Adipocyte (in vitro differentiated cells): ENCODE measurements at regions not wholly inside any gene's neighbourhood (a gene's known extent, or its start where the extent isn't known, plus 50 kb on each side); places are given as distances from the start of the nearest gene placed in this dataset.

ENCODE experiments used
- DNase-seq: peaks from one replicate; pipeline ENCODE4 v3.0.0-alpha.2; 2015; ENCODE audit warnings: low read depth
- H3K27me3 ChIP-seq: replicated peaks from 2 replicates; pipeline ENCODE4 v1.7.0; 2013; ENCODE audit warnings: mild to moderate bottlenecking, low read length, moderate library complexity; ENCODE audit not compliant: control insufficient read depth, insufficient read depth
- H3K36me3 ChIP-seq: 2 replicates; pipeline ENCODE4 v1.7.0; 2013; ENCODE audit warnings: low read length, mild to moderate bottlenecking, moderate library complexity; ENCODE audit not compliant: control insufficient read depth, insufficient read depth, severe bottlenecking
- H3K4me1 ChIP-seq: 2 replicates; pipeline ENCODE4 v1.7.0; 2013; ENCODE audit warnings: mild to moderate bottlenecking, low read length, moderate library complexity; ENCODE audit not compliant: control insufficient read depth, insufficient read depth
- H3K4me3 ChIP-seq: 2 replicates; pipeline ENCODE4 v1.7.0; 2013; ENCODE audit warnings: mild to moderate bottlenecking, low read length, moderate library complexity
- H3K9ac ChIP-seq: 2 replicates; pipeline ENCODE4 v1.7.0; 2013; ENCODE audit warnings: mild to moderate bottlenecking, low read length, moderate library complexity
- H3K9me3 ChIP-seq: 2 replicates; pipeline ENCODE4 v1.7.0; 2013; ENCODE audit warnings: mild to moderate bottlenecking, low read length, moderate library complexity; ENCODE audit not compliant: control insufficient read depth

DNA sequence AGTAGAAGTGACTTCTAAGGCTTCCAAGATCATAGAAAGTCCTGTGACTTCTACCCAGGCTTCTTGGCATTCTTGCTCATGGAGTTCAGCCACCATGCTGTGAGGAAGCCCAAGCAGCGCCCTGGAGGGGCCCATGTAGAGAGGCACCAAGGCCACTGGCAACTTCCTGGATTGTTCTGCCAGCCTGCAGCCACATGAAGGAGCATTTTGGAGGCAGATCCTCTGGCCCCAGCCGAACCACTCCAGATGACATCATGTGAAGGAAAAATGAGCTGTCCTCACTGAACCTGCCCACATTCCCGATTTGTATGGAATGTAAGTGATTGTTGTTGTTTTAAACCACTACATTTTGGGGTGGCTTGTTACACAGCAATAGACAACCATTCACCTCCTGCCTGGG lies 51.5 kb upstream of the MNX1 start:
- peaks cover 27% of the 10 kb centered on the region for H3K9me3 ChIP-seq
- peaks cover 8% of the 10 kb centered on the region for H3K4me1 ChIP-seq
- no peak overlapping the region for H3K4me3 ChIP-seq
- DNase-seq: no peak
- H3K36me3 ChIP-seq: no peaks in the 10 kb centered on the region
- peaks cover 5% of the 10 kb centered on the region for H3K27me3 ChIP-seq
- H3K9ac ChIP-seq: no peak overlapping the region

DNA sequence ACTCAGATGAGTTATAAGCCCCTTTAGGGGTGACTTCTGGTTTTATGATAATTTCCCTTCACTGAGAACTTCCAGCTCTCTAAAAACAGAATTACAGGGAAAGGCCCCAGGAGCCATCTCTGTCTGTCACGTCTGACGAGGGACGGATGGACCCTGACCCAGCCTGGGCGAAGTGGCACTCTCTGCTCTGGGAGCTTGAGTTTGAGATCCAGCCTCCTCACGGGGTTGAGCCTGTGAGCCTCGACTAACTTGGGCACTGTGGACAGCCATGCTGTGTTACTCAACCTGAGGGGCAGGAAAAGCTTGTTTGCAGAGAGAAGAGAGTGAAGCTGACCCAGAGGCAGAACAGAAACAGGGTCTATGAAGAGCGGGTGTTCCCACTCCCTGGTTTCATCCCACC lies 54.6 kb upstream of the MNX1 start:
- no peak overlapping the region for H3K4me3 ChIP-seq
- no peak for DNase-seq
- no peaks in the 10 kb centered on the region for H3K36me3 ChIP-seq
- no peaks in the 10 kb centered on the region for H3K4me1 ChIP-seq
- peaks cover 33% of the 10 kb centered on the region for H3K9me3 ChIP-seq
- H3K27me3 ChIP-seq: no peaks in the 10 kb centered on the region
- H3K9ac ChIP-seq: no peak overlapping the region

DNA sequence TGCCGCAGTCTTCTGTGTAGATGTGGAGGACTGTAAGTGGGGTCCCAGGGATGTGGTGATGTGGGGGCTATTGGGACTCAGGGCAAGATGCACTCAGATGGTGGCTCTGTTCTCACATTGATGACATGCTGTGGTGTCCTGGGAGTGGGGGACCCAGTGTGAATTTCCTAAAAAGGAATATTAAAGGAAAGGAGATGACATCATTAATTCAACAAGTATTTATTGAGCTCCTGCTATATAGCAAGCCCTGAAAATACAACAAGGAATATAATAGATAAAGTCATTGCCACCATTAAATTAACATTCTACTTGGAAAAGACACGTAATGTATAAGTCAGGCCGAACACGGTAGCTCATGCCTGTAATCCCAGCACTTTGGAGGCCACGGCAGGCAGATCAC lies 61.9 kb upstream of the MNX1 start:
- no peaks in the 10 kb centered on the region for H3K4me1 ChIP-seq
- no peak overlapping the region for H3K4me3 ChIP-seq
- peaks cover 9% of the 10 kb centered on the region for H3K9me3 ChIP-seq
- no peaks in the 10 kb centered on the region for H3K36me3 ChIP-seq
- no peak overlapping the region for H3K9ac ChIP-seq
- no peak for DNase-seq
- peaks cover 24% of the 10 kb centered on the region for H3K27me3 ChIP-seq

- no peak for DNase-seq
- H3K4me3 ChIP-seq: no peak overlapping the region
- H3K9me3 ChIP-seq: peaks cover 8% of the 10 kb centered on the region
- H3K27me3 ChIP-seq: peaks cover 24% of the 10 kb centered on the region
- H3K9ac ChIP-seq: no peak overlapping the region
- peaks cover 3% of the 10 kb centered on the region for H3K4me1 ChIP-seq
- H3K36me3 ChIP-seq: no peaks in the 10 kb centered on the region
These were observed 62.9 kb upstream of the MNX1 start for GRCh38 chr7:157073335-157073734.

DNA sequence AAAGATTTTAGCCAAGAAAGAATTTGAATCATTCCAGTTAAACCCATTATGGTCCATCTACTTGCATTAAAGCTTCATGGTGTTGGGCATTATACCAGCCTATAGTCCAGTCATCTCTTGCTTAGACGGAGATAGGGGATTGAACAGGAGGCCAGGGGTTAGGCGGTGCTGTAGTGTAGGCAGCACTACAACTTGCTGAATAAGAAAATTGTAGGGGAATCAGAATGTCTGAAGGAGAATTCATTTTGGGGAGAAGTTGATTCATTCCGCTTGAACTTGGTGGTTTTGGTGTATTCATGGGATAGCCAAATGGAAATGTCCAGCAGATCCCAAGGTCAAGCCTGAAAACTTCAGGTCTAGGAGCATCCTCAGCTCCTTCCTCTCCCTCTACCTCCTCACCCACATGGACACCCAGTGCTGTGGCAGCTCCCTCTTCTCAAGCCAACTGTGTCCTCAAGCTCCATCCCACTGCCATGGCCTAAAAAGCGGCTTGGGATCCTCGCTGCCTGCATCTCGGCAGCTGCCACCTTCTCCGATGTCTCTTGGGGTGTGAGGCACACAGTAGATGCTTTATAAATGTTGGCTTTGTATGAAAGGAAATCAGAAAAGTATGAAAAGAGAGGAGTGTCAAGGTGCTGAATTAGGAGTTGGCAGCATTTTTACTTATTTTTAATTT lies 63.6 kb upstream of the MNX1 start:
- H3K4me1 ChIP-seq: peaks cover 5% of the 10 kb centered on the region
- H3K36me3 ChIP-seq: no peaks in the 10 kb centered on the region
- peaks cover 25% of the 10 kb centered on the region for H3K27me3 ChIP-seq
- H3K4me3 ChIP-seq: no peak overlapping the region
- DNase-seq: no peak
- no peak overlapping the region for H3K9ac ChIP-seq
- peaks cover 8% of the 10 kb centered on the region for H3K9me3 ChIP-seq

DNA sequence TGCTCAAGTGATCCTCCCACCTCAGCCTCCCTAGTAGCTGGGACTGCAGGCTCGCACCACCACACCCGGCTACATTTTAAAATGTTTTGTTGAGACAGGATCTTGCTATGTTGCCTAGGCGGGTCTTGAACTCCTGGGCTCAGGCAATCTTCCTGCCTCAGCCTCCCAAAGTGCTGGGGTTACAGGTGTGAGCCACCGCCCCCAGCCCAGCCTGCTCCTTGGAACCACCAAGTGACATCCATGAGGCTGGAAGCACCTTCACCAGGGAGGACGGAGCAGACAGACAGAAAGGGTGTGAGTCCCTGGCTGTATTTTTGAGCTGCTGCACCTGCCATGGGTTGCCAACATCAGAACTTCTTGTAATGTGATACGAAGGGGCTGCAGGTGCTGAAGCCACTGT lies 62.3 kb upstream of the UBE3C start:
- Histone ChIP-seq H3K36me3 (no peaks in the 10 kb centered on the region), H3K4me3 (no peak overlapping the region), H3K9me3 (peaks cover 6% of the 10 kb centered on the region), H3K27me3 (peaks cover 29% of the 10 kb centered on the region), H3K9ac (no peak overlapping the region), H3K4me1 (peaks cover 5% of the 10 kb centered on the region)
- no peak for DNase-seq

DNA sequence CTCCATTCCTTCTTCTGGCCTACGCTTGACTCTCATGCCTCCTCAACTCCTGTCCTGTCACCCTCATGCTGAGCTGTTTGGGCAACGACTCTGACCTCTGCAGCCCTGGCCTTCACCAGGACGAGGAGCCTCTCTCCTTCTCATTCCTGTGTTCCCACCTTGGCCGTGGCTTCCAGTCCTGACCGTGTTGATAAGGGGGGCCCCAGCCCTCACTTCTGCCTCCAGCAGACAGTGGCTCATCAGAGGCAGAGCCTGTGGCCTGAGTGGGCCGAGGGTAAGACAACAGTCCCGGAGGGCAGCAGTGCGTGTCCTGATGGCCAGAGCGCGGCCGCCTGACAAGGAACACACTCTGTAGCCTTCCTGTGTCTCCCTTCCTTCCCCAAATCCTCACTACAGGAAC lies 61.7 kb upstream of the UBE3C start:
- H3K27me3 ChIP-seq: peaks cover 29% of the 10 kb centered on the region

GRCh38 chr7:157077986-157078644 lies 60.6 kb upstream of the UBE3C start:
- Histone ChIP-seq H3K9ac (peak overlapping the region; percentile 34), H3K9me3 (peaks cover 10% of the 10 kb centered on the region), H3K4me1 (peaks cover 5% of the 10 kb centered on the region), H3K27me3 (peaks cover 29% of the 10 kb centered on the region), H3K36me3 (no peaks in the 10 kb centered on the region), H3K4me3 (peak overlapping the region; percentile 65)
- peak; percentile 14 for DNase-seq

More for the DNA sequence above, 61.7 kb upstream of the UBE3C start:
- Histone ChIP-seq H3K9me3 (peaks cover 4% of the 10 kb centered on the region), H3K36me3 (no peaks in the 10 kb centered on the region), H3K4me3 (no peak overlapping the region), H3K4me1 (peaks cover 5% of the 10 kb centered on the region), H3K9ac (no peak overlapping the region)
- no peak for DNase-seq

DNA sequence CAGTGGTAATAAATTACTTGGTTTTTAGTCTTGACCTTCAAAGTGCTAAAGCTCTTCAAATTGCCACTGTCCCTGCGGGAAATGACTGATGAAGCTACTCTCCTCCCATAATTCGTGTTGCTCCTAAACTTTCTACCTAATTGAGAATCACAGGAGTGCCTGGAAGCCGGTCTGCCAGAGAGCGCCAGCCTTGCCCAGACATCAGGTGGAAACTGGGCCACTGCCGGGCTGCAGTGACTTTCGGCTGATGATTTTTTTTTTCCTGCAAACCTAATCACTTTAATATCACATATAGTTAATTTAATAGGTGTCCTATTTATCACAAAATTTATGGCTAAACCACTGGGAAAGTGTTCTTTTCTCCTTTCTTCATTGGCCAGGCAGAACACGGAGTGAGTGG lies 59.6 kb upstream of the UBE3C start:
- Histone ChIP-seq H3K4me3 (no peak overlapping the region), H3K27me3 (peaks cover 29% of the 10 kb centered on the region), H3K9me3 (peaks cover 12% of the 10 kb centered on the region), H3K9ac (no peak overlapping the region), H3K4me1 (peaks cover 5% of the 10 kb centered on the region), H3K36me3 (no peaks in the 10 kb centered on the region)
- DNase-seq: no peak

DNA sequence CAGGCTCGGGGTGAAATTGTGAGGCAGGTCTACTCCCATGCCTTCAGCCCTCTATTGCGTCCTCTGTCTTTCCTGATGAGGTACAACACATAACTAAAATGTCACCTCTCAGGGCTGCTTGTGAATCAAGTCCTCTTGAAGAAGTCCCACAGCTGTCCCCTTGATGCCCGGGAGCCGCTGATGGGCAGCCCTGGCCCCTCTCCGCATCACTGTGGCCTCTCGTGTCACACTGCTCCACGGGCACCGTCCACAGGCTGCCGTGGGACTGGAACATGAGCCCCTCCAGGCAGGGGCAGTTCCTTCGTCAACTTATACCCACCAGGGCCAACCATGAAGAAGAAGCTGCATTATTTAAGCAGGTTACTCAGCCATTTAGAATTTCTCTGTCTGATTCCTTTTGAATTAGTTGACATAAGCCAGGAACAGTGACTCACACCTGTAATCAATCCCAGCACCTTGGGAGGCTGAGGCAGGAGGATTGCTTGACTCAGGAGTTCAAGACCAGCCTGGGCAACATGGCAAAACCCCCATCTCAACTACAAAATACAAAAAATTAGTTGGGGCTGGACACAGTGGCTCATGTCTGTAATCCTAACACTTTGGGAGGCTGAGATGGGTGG lies 58.5 kb upstream of the UBE3C start:
- DNase-seq: no peak
- H3K9ac ChIP-seq: no peak overlapping the region
- no peaks in the 10 kb centered on the region for H3K36me3 ChIP-seq
- no peak overlapping the region for H3K4me3 ChIP-seq
- H3K27me3 ChIP-seq: peaks cover 22% of the 10 kb centered on the region
- peaks cover 5% of the 10 kb centered on the region for H3K4me1 ChIP-seq
- peaks cover 21% of the 10 kb centered on the region for H3K9me3 ChIP-seq

DNA sequence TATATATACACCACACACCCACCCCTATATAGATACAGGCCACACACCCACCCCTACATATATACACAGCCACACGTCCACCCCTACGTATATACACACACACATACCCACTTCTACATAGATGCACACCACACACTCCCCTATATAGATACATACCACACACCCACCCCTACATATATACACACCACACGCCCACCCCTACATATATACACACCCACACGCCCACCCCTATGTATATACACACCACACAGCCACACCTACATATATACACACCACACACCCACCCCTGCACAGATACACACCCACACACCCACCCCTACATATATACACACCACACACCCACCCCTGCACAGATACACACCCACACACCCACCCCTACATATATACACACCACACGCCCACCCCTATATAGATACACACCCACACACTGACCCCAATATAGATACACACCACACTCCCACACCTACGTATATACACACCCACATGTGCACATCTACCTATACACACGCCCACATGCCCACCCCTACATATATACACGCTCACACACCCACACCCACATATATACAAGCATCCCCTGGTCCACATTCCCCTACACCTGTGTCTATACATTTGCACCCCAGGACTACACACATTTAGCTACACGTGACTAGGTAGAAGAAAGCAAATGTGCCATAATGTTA lies 52.1 kb upstream of the UBE3C start:
- peaks cover 25% of the 10 kb centered on the region for H3K27me3 ChIP-seq
- no peak for DNase-seq

More for the DNA sequence above, 52.1 kb upstream of the UBE3C start:
- Histone ChIP-seq H3K36me3 (no peaks in the 10 kb centered on the region), H3K9ac (no peak overlapping the region), H3K9me3 (peaks cover 24% of the 10 kb centered on the region), H3K4me3 (no peak overlapping the region), H3K4me1 (no peaks in the 10 kb centered on the region)
